Epithelial cell of esophagus (primary cell): ENCODE measurements at regions not wholly inside any gene's neighbourhood (a gene's known extent, or its start where the extent isn't known, plus 50 kb on each side); places are given as distances from the start of the nearest gene placed in this dataset.

ENCODE experiments used
- DNase-seq: peaks from one replicate; pipeline ENCODE4 v3.0.0; 2010; ENCODE audit warnings: low read depth
- H3K4me3 ChIP-seq: 2 replicates; pipeline ENCODE4 v1.5.1; 2011; ENCODE audit warnings: mild to moderate bottlenecking, low read length, control low read depth
- CTCF ChIP-seq: IDR thresholded peaks from 2 replicates; pipeline ENCODE4 v1.5.1; 2011; ENCODE audit warnings: low read depth, mild to moderate bottlenecking, low read length, control low read depth, inconsistent platforms; ENCODE audit not compliant: insufficient read depth; ENCODE audit errors: missing control alignments

- no peak for DNase-seq
- no peak for TF ChIP-seq CTCF
- H3K4me3 ChIP-seq: no peak overlapping the region
These were observed 64.7 kb downstream of the DHCR7 start for GRCh38 chr11:71383461-71383860.

GRCh38 chr11:71381781-71382505 lies 66.2 kb downstream of the DHCR7 start:
- DNase-seq: no peak
- no peak for TF ChIP-seq CTCF
- H3K4me3 ChIP-seq: no peak overlapping the region

- TF ChIP-seq CTCF: no peak
- H3K4me3 ChIP-seq: no peak overlapping the region
- no peak for DNase-seq
These were observed 68.5 kb downstream of the DHCR7 start for GRCh38 chr11:71379701-71380100.

- H3K4me3 ChIP-seq: no peak overlapping the region
- no peak for DNase-seq
- no peak for TF ChIP-seq CTCF
These were observed 74.3 kb downstream of the DHCR7 start for GRCh38 chr11:71373791-71374454.

GRCh38 chr11:71372693-71373657 lies 75.2 kb downstream of the DHCR7 start:
- H3K4me3 ChIP-seq: no peak overlapping the region
- peak; percentile 42 for DNase-seq

GRCh38 chr11:71371674-71372069 lies 76.5 kb downstream of the DHCR7 start:
- no peak overlapping the region for H3K4me3 ChIP-seq
- no peak for TF ChIP-seq CTCF
- no peak for DNase-seq

More at GRCh38 chr11:71372693-71373657, 75.2 kb downstream of the DHCR7 start:
- peak; percentile 67 for TF ChIP-seq CTCF
